ENCODE measurements at regions not wholly inside any gene's neighbourhood (a gene's known extent, or its start where the extent isn't known, plus 50 kb on each side); places are given as distances from the start of the nearest gene placed in this dataset.

DNA sequence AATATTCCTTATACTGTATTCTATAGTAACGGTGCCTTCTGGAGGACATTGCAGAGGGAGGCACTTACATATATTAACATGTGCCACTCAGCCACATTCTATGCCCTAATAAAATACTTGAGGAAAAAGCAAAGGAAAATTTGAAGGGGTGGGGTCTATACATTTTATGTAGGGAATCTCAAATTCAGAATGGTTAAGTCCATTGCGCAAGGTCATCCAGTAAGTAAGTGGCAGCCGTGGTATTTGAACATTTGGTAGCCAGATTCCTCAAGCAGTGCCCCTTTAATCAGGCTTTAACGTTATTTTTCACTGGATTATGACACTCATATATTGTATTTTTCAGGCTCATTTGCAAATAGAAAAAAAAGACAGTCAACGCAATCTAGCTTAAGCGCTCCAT is 738.3 kb downstream of the DOK5 start:
- TF ChIP-seq, protein P1, sequence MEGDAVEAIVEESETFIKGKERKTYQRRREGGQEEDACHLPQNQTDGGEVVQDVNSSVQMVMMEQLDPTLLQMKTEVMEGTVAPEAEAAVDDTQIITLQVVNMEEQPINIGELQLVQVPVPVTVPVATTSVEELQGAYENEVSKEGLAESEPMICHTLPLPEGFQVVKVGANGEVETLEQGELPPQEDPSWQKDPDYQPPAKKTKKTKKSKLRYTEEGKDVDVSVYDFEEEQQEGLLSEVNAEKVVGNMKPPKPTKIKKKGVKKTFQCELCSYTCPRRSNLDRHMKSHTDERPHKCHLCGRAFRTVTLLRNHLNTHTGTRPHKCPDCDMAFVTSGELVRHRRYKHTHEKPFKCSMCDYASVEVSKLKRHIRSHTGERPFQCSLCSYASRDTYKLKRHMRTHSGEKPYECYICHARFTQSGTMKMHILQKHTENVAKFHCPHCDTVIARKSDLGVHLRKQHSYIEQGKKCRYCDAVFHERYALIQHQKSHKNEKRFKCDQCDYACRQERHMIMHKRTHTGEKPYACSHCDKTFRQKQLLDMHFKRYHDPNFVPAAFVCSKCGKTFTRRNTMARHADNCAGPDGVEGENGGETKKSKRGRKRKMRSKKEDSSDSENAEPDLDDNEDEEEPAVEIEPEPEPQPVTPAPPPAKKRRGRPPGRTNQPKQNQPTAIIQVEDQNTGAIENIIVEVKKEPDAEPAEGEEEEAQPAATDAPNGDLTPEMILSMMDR (IDR thresholded peaks at IDR 0.05): no peak
- no peak for TF ChIP-seq POLR2AphosphoS5 (IDR thresholded peaks at IDR 0.05)

All from prostate gland (tissue), 2 donors.